Trophoblast cell (in vitro differentiated cells and primary cell): ENCODE measurements at regions not wholly inside any gene's neighbourhood (a gene's known extent, or its start where the extent isn't known, plus 50 kb on each side); places are given as distances from the start of the nearest gene placed in this dataset.

Experiments
- DNase-seq, 2 donors: peaks; one replicate each; pipeline ENCODE4 v3.0.0-alpha.2; 2016
- H2AFZ ChIP-seq: 2 replicates; pipeline ENCODE4 v1.6.1; 2013; ENCODE audit warnings: low read length, moderate library complexity, mild to moderate bottlenecking; ENCODE audit not compliant: insufficient read depth, poor library complexity
- H2AK5ac ChIP-seq: 2 replicates; pipeline ENCODE4 v1.6.1; 2013; ENCODE audit warnings: mild to moderate bottlenecking, low read length
- H2BK120ac ChIP-seq: 2 replicates; pipeline ENCODE4 v1.6.1; 2013; ENCODE audit warnings: low read length, mild to moderate bottlenecking, moderate library complexity; ENCODE audit not compliant: insufficient read depth, poor library complexity
- H2BK12ac ChIP-seq: 2 replicates; pipeline ENCODE4 v1.6.1; 2013; ENCODE audit warnings: mild to moderate bottlenecking, low read length, moderate library complexity
- H2BK5ac ChIP-seq: 2 replicates; pipeline ENCODE4 v1.6.1; 2013; ENCODE audit warnings: low read length, low read depth, moderate library complexity, mild to moderate bottlenecking; ENCODE audit not compliant: poor library complexity
- H3K14ac ChIP-seq: 2 replicates; pipeline ENCODE4 v1.6.1; 2013; ENCODE audit warnings: mild to moderate bottlenecking, low read length
- H3K18ac ChIP-seq: 2 replicates; pipeline ENCODE4 v1.6.1; 2013; ENCODE audit warnings: mild to moderate bottlenecking, low read length
- H3K23ac ChIP-seq: 2 replicates; pipeline ENCODE4 v1.6.1; 2013; ENCODE audit warnings: low read length
- H3K27ac ChIP-seq: 2 replicates; pipeline ENCODE4 v1.5.1; 2013; ENCODE audit warnings: low read depth, mild to moderate bottlenecking, inconsistent platforms, low read length, moderate library complexity
- H3K27me3 ChIP-seq: 2 replicates; pipeline ENCODE4 v1.6.1; 2013; ENCODE audit warnings: inconsistent platforms, mild to moderate bottlenecking, low read length, moderate library complexity; ENCODE audit not compliant: insufficient read depth
- H3K36me3 ChIP-seq, 2 experiments: 1 replicate in 1 of 2; 2 replicates in 1 of 2; pipeline ENCODE4 v1.6.1; 2013; ENCODE audit warnings: low read length in 2 of 2, mild to moderate bottlenecking in 2 of 2, moderate library complexity in 1 of 2; ENCODE audit not compliant: insufficient read depth in 2 of 2, control insufficient read depth in 1 of 2
- H3K4ac ChIP-seq: 2 replicates; pipeline ENCODE4 v1.6.1; 2013; ENCODE audit warnings: low read depth, mild to moderate bottlenecking, low read length, moderate library complexity
- H3K4me1 ChIP-seq, 2 experiments: 1 replicate in 1 of 2; 2 replicates in 1 of 2; pipeline ENCODE4 v1.6.1; 2013; ENCODE audit warnings: low read length in 2 of 2, mild to moderate bottlenecking in 2 of 2, moderate library complexity in 1 of 2; ENCODE audit not compliant: insufficient read depth in 2 of 2, control insufficient read depth in 1 of 2
- H3K4me2 ChIP-seq: 2 replicates; pipeline ENCODE4 v1.6.1; 2013; ENCODE audit warnings: inconsistent platforms, mild to moderate bottlenecking, low read length, moderate library complexity
- H3K4me3 ChIP-seq: 2 replicates; pipeline ENCODE4 v1.5.1; 2013; ENCODE audit warnings: mild to moderate bottlenecking, low read depth, low read length, inconsistent platforms
- H3K79me1 ChIP-seq: one replicate; pipeline ENCODE4 v1.6.1; 2013; ENCODE audit warnings: low read length
- H3K79me2 ChIP-seq: 2 replicates; pipeline ENCODE4 v1.6.1; 2013; ENCODE audit warnings: low read length, mild to moderate bottlenecking; ENCODE audit not compliant: control insufficient read depth, insufficient read depth, poor library complexity
- H3K9ac ChIP-seq: 2 replicates; pipeline ENCODE4 v1.6.1; 2013; ENCODE audit warnings: mild to moderate bottlenecking, low read length
- H3K9me3 ChIP-seq: 2 replicates; pipeline ENCODE4 v1.6.1; 2013; ENCODE audit warnings: low read depth, mild to moderate bottlenecking, control low read depth, inconsistent platforms, low read length; ENCODE audit not compliant: insufficient read depth
- H4K12ac ChIP-seq: 2 replicates; pipeline ENCODE4 v1.6.1; 2013; ENCODE audit warnings: low read depth, mild to moderate bottlenecking, low read length, moderate library complexity
- H4K8ac ChIP-seq: 2 replicates; pipeline ENCODE4 v1.6.1; 2013; ENCODE audit warnings: low read depth, mild to moderate bottlenecking, low read length, moderate library complexity
- H4K91ac ChIP-seq: one replicate; pipeline ENCODE4 v1.6.1; 2013; ENCODE audit warnings: low read depth, mild to moderate bottlenecking, low read length, moderate library complexity
- WGBS: extraction: QIAGEN DNeasy Blood & Tissue Kit; methylation state at CpG from one replicate; pipeline ENCODE4 v1.1.7; 2013; ENCODE audit warnings: missing lambda C conversion rate; ENCODE audit not compliant: insufficient read length, insufficient coverage; ENCODE audit errors: extremely low coverage; 5-methylcytosine and 5-hydroxymethylcytosine counted together

- no peak overlapping the region for H3K18ac ChIP-seq
- no peak overlapping the region for H4K91ac ChIP-seq
- no peak for DNase-seq
- H3K4me3 ChIP-seq = no peak overlapping the region
- H3K9me3 ChIP-seq = no peaks in the 10 kb centered on the region
- H3K4me1 ChIP-seq = no peaks in the 10 kb centered on the region
- H2BK120ac ChIP-seq = no peak overlapping the region
- H2BK5ac ChIP-seq = no peak overlapping the region
- no peak overlapping the region for H3K4ac ChIP-seq
- H3K27me3 ChIP-seq = no peaks in the 10 kb centered on the region
- H3K9ac ChIP-seq = no peak overlapping the region
- no CpG with 5 or more reads among the region's 3 CpGs for WGBS
- H2AFZ ChIP-seq = no peak overlapping the region
- no peak overlapping the region for H3K4me2 ChIP-seq
- no peak overlapping the region for H2BK12ac ChIP-seq
- no peaks in the 10 kb centered on the region for H3K79me2 ChIP-seq
- no peak overlapping the region for H3K23ac ChIP-seq
- no peak overlapping the region for H4K8ac ChIP-seq
- H2AK5ac ChIP-seq = no peak overlapping the region
- H3K14ac ChIP-seq = no peak overlapping the region
- no peak overlapping the region for H3K27ac ChIP-seq
- no peaks in the 10 kb centered on the region for H3K79me1 ChIP-seq
- H3K36me3 ChIP-seq = no peaks in the 10 kb centered on the region
- H4K12ac ChIP-seq = no peak overlapping the region
Observed at GRCh38 chr2:222082201-222082600, 216.6 kb downstream of the PAX3 start.

- Histone ChIP-seq H4K12ac (no peak overlapping the region), H3K27ac (no peak overlapping the region), H2BK5ac (no peak overlapping the region), H3K4me2 (no peak overlapping the region), H2BK12ac (no peak overlapping the region), H4K91ac (no peak overlapping the region), H3K18ac (no peak overlapping the region), H3K9ac (no peak overlapping the region), H3K79me1 (no peaks in the 10 kb centered on the region), H3K27me3 (no peaks in the 10 kb centered on the region), H3K23ac (no peak overlapping the region), H3K9me3 (no peaks in the 10 kb centered on the region), H2BK120ac (no peak overlapping the region), H4K8ac (no peak overlapping the region), H3K79me2 (no peaks in the 10 kb centered on the region), H2AK5ac (no peak overlapping the region), H3K14ac (no peak overlapping the region), H3K4me1 (no peaks in the 10 kb centered on the region), H3K36me3 (no peaks in the 10 kb centered on the region), H3K4me3 (no peak overlapping the region), H2AFZ (no peak overlapping the region), H3K4ac (no peak overlapping the region)
- DNase-seq = no peak
- WGBS = no CpG with 5 or more reads among the region's 2 CpGs
Observed at GRCh38 chr2:222080141-222080540, 218.7 kb downstream of the PAX3 start.

- H2AK5ac ChIP-seq = no peak overlapping the region
- H3K79me1 ChIP-seq = peaks cover 1% of the 10 kb centered on the region
- no peak overlapping the region for H2BK120ac ChIP-seq
- H3K4ac ChIP-seq = no peak overlapping the region
- H4K12ac ChIP-seq = no peak overlapping the region
- no peak overlapping the region for H3K23ac ChIP-seq
- WGBS = no CpG with 5 or more reads among the region's 7 CpGs
- H3K79me2 ChIP-seq = no peaks in the 10 kb centered on the region
- H3K27ac ChIP-seq = no peak overlapping the region
- no peak overlapping the region for H3K9ac ChIP-seq
- no peaks in the 10 kb centered on the region for H3K9me3 ChIP-seq
- H4K91ac ChIP-seq = no peak overlapping the region
- H3K36me3 ChIP-seq = no peaks in the 10 kb centered on the region
- no peak overlapping the region for H3K4me3 ChIP-seq
- no peak overlapping the region for H3K18ac ChIP-seq
- no peak overlapping the region for H2BK12ac ChIP-seq
- H3K27me3 ChIP-seq = no peaks in the 10 kb centered on the region
- peaks cover 5% of the 10 kb centered on the region in 2 experiments for H3K4me1 ChIP-seq
- H2AFZ ChIP-seq = no peak overlapping the region
- H4K8ac ChIP-seq = no peak overlapping the region
- H3K4me2 ChIP-seq = no peak overlapping the region
- DNase-seq = peak in 1 of 2 donors; percentile 42
- no peak overlapping the region for H3K14ac ChIP-seq
- H2BK5ac ChIP-seq = no peak overlapping the region
Observed at GRCh38 chr2:222076973-222077690, 221.7 kb downstream of the PAX3 start.

- Histone ChIP-seq H2AK5ac (no peak overlapping the region), H3K79me2 (no peaks in the 10 kb centered on the region), H3K4ac (no peak overlapping the region), H4K12ac (no peak overlapping the region), H2BK12ac (no peak overlapping the region), H3K18ac (no peak overlapping the region), H3K4me3 (no peak overlapping the region), H3K36me3 (no peaks in the 10 kb centered on the region), H3K27me3 (no peaks in the 10 kb centered on the region), H3K27ac (no peak overlapping the region), H2AFZ (no peak overlapping the region), H3K79me1 (peaks cover 1% of the 10 kb centered on the region), H4K8ac (no peak overlapping the region), H2BK120ac (no peak overlapping the region), H3K9me3 (no peaks in the 10 kb centered on the region), H2BK5ac (no peak overlapping the region), H3K4me2 (no peak overlapping the region), H3K9ac (no peak overlapping the region), H3K4me1 (peaks cover 5% of the 10 kb centered on the region in 2 experiments), H3K14ac (no peak overlapping the region), H3K23ac (no peak overlapping the region), H4K91ac (no peak overlapping the region)
- WGBS = no CpG with 5 or more reads among the region's 2 CpGs
- peak in 1 of 2 donors; percentile 53 for DNase-seq
Observed at GRCh38 chr2:222074674-222075073, 224.1 kb downstream of the PAX3 start.
